Liver (tissue), 8 donors: ENCODE measurements at regions not wholly inside any gene's neighbourhood (a gene's known extent, or its start where the extent isn't known, plus 50 kb on each side); places are given as distances from the start of the nearest gene placed in this dataset.
A peak's percentile ranks its signal among the peaks of the same experiment; 100 is the strongest.

Experiments
- DNase-seq: peaks from one replicate; pipeline ENCODE4 v3.0.0-alpha.2; 2017; ENCODE audit warnings: low spot score
- H3K27ac ChIP-seq, 2 donors: one replicate each; pipeline ENCODE4 v1.7.0; 2013; ENCODE audit warnings: inconsistent platforms in 2 of 2, low read length in 2 of 2, control low read depth in 1 of 2, low read depth in 1 of 2, mild to moderate bottlenecking in 1 of 2
- H3K27me3 ChIP-seq, 4 donors: one replicate each; pipeline versions ENCODE4 v1.6.1 to v1.7.0; 2013; ENCODE audit warnings: low read length in 3 of 4, inconsistent platforms in 1 of 4, mild to moderate bottlenecking in 1 of 4, moderate library complexity in 1 of 4; ENCODE audit not compliant: control insufficient read depth in 4 of 4, insufficient read depth in 4 of 4
- H3K36me3 ChIP-seq, 4 donors: one replicate each; pipeline versions ENCODE4 v1.6.1 to v1.7.0; 2013; ENCODE audit warnings: low read length in 3 of 4, mild to moderate bottlenecking in 3 of 4, low read depth in 1 of 4, moderate library complexity in 1 of 4; ENCODE audit not compliant: control insufficient read depth in 4 of 4, insufficient read depth in 3 of 4
- H3K4me1 ChIP-seq, 4 donors: one replicate each; pipeline versions ENCODE4 v1.6.1 to v1.7.0; 2013; ENCODE audit warnings: low read length in 3 of 4, mild to moderate bottlenecking in 3 of 4, moderate library complexity in 1 of 4; ENCODE audit not compliant: control insufficient read depth in 4 of 4, insufficient read depth in 4 of 4
- H3K4me3 ChIP-seq, 3 donors: one replicate each; pipeline versions ENCODE4 v1.6.1 to v1.7.0; 2013; ENCODE audit warnings: low read length in 3 of 3, control low read depth in 1 of 3, low read depth in 1 of 3, mild to moderate bottlenecking in 1 of 3
- H3K9ac ChIP-seq, 2 donors: one replicate each; pipeline ENCODE4 v1.7.0; 2013; ENCODE audit warnings: low read length in 2 of 2, mild to moderate bottlenecking in 2 of 2, moderate library complexity in 2 of 2, control low read depth in 1 of 2, low read depth in 1 of 2
- H3K9me3 ChIP-seq, 4 donors: one replicate each; pipeline versions ENCODE4 v1.6.1 to v1.7.0; 2013; ENCODE audit warnings: low read length in 3 of 4; ENCODE audit not compliant: control insufficient read depth in 4 of 4
- EGR1 ChIP-seq, 2 donors: IDR thresholded peaks; 2 replicates each; pipeline ENCODE4 v1.6.1; 2016 to 2018; ENCODE audit warnings: antibody characterized with exemption in 2 of 2, low read depth in 2 of 2
- FOXA1 ChIP-seq: IDR thresholded peaks from 2 replicates; pipeline ENCODE4 v1.6.1; 2016; ENCODE audit warnings: antibody characterized with exemption
- FOXA2 ChIP-seq: IDR thresholded peaks from 2 replicates; pipeline ENCODE4 v1.6.1; 2016; ENCODE audit warnings: antibody characterized with exemption
- GABPA ChIP-seq, 2 donors: IDR thresholded peaks in 1 of 2; conservative IDR thresholded peaks in 1 of 2; 2 replicates each; pipeline ENCODE4 v1.6.1; 2016; ENCODE audit warnings: antibody characterized with exemption in 2 of 2, mild to moderate bottlenecking in 1 of 2, moderate library complexity in 1 of 2
- HNF4A ChIP-seq, 2 donors: conservative IDR thresholded peaks; 2 replicates each; pipeline ENCODE4 v1.6.1; 2016; ENCODE audit warnings: antibody characterized with exemption in 2 of 2, mild to moderate bottlenecking in 2 of 2
- HNF4G ChIP-seq: IDR thresholded peaks from 2 replicates; pipeline ENCODE4 v1.6.1; 2016; ENCODE audit warnings: antibody characterized with exemption
- JUND ChIP-seq, 2 donors: IDR thresholded peaks; 2 replicates each; pipeline ENCODE4 v1.6.1; 2016; ENCODE audit warnings: antibody characterized with exemption in 2 of 2
- RAD21 ChIP-seq, 2 donors: IDR thresholded peaks; 2 replicates each; pipeline ENCODE4 v1.6.1; 2016; ENCODE audit warnings: antibody characterized with exemption in 2 of 2, mild to moderate bottlenecking in 2 of 2
- RXRA ChIP-seq, 2 donors: IDR thresholded peaks; 2 replicates each; pipeline ENCODE4 v1.6.1; 2017 to 2018; ENCODE audit warnings: antibody characterized with exemption in 2 of 2, mild to moderate bottlenecking in 1 of 2
- SP1 ChIP-seq: IDR thresholded peaks from 2 replicates; pipeline ENCODE4 v1.6.1; 2018; ENCODE audit warnings: antibody characterized with exemption, mild to moderate bottlenecking
- TAF1 ChIP-seq: conservative IDR thresholded peaks from 2 replicates; pipeline ENCODE4 v1.6.1; 2016; ENCODE audit warnings: antibody characterized with exemption, mild to moderate bottlenecking
- YY1 ChIP-seq: IDR thresholded peaks from 2 replicates; pipeline ENCODE4 v1.6.1; 2016; ENCODE audit warnings: antibody characterized with exemption, mild to moderate bottlenecking
- WGBS: extraction: QIAGEN DNeasy Blood & Tissue Kit; methylation state at CpG from one replicate; pipeline ENCODE4 v1.1.7; 2013; 5-methylcytosine and 5-hydroxymethylcytosine counted together
- TF ChIP-seq, protein P1 (sequence below): fragments of 150-350 bp; IDR thresholded peaks from 2 replicates; pipeline ENCODE4 v1.5.1; 2017; ENCODE audit warnings: improper control_type of control experiment, low read depth, low read length; ENCODE audit not compliant: missing input control
- TF ChIP-seq, protein P2 (sequence below): IDR thresholded peaks from 2 replicates; pipeline ENCODE4 v1.6.1; 2016; ENCODE audit warnings: antibody characterized with exemption
- TF ChIP-seq, protein P3 (sequence below): IDR thresholded peaks from 2 replicates; pipeline ENCODE4 v1.6.1; 2016; ENCODE audit warnings: antibody characterized with exemption, mild to moderate bottlenecking
- donor health status: healthy.
- donor health status: healthy.
- donor health status: healthy.
- donor health status: healthy.
- donor health status: healthy.

DNA sequence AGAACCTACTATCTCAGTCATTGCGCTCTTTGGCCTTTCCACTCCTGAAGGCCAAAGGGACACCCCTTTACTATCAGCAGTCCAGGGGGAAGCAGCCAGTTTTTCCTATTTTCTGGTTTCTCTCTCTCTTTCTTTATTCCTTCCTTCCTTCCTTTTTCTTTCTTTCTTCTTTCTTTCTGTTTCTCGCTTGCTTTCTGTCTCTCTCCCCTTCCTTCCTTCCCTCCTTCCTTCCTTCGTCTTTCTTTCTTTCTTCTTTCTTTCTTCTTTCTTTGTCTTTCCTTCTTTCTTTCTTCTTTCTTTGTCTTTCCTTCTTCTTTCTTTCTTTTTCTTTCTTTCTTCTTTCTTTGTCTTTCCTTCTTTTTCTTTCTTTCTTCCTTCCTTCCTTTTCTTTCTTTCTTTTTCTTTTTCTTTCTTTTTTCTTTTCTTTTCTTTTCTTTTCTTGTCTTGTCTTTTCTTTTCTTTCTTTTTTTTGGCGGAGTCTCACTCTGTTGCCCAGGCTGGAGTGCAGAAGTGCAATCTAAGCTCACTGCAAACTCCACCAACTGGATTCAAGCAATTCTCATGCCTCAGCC is 64.9 kb upstream of the OTX2 start:
- Histone ChIP-seq H3K27ac (no peak overlapping the region), H3K27me3 (no peaks in the 10 kb centered on the region), H3K9me3 (no peaks in the 10 kb centered on the region), H3K4me1 (no peaks in the 10 kb centered on the region), H3K36me3 (no peaks in the 10 kb centered on the region), H3K9ac (no peak overlapping the region), H3K4me3 (no peak overlapping the region)
- TF ChIP-seq GABPA (IDR thresholded peaks at IDR 0.05 in 1 of 2, conservative IDR thresholded peaks at IDR 0.05 in 1 of 2) = no peak
- TF ChIP-seq SP1 = no peak
- TF ChIP-seq YY1 = no peak
- TF ChIP-seq, protein P1, sequence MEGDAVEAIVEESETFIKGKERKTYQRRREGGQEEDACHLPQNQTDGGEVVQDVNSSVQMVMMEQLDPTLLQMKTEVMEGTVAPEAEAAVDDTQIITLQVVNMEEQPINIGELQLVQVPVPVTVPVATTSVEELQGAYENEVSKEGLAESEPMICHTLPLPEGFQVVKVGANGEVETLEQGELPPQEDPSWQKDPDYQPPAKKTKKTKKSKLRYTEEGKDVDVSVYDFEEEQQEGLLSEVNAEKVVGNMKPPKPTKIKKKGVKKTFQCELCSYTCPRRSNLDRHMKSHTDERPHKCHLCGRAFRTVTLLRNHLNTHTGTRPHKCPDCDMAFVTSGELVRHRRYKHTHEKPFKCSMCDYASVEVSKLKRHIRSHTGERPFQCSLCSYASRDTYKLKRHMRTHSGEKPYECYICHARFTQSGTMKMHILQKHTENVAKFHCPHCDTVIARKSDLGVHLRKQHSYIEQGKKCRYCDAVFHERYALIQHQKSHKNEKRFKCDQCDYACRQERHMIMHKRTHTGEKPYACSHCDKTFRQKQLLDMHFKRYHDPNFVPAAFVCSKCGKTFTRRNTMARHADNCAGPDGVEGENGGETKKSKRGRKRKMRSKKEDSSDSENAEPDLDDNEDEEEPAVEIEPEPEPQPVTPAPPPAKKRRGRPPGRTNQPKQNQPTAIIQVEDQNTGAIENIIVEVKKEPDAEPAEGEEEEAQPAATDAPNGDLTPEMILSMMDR = no peak
- TF ChIP-seq FOXA1 = no peak
- no peak for TF ChIP-seq JUND (IDR thresholded peaks at IDR 0.05)
- no peak for TF ChIP-seq TAF1
- TF ChIP-seq, protein P2, sequence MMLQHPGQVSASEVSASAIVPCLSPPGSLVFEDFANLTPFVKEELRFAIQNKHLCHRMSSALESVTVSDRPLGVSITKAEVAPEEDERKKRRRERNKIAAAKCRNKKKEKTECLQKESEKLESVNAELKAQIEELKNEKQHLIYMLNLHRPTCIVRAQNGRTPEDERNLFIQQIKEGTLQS = no peak
- TF ChIP-seq EGR1 (IDR thresholded peaks at IDR 0.05; ENCODE audit: low read depth in 2 of 2) = no peak
- no peak for TF ChIP-seq HNF4A (conservative IDR thresholded peaks at IDR 0.05)
- DNase-seq = no peak
- whole genome bisulfite sequencing = 85% methylated on average over 4 of the region's 4 CpGs

DNA sequence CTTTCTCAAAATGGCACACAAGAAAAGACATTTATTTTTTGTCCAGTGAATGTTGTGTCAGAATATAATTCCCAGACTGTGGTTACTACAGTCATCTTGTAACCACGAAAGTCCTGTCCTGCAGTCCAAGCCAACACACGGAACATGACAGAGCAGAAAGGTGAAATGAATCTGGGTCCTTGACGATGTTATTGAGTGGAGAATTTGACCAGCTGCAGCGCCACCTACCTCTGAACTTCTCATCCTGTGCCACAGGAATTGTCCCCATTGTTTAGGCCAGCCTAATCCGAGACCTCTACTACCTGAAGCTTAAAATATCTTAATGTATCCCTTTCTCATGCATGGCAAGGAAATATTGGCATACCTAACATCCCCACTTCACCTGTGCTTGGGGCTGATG is 64.1 kb upstream of the OTX2 start:
- H3K4me1 ChIP-seq = no peaks in the 10 kb centered on the region
- H3K27me3 ChIP-seq = no peaks in the 10 kb centered on the region
- DNase-seq = no peak
- no peak overlapping the region for H3K9ac ChIP-seq
- no peaks in the 10 kb centered on the region for H3K36me3 ChIP-seq
- WGBS = 27% methylated on average over 5 of the region's 5 CpGs
- no peak overlapping the region for H3K27ac ChIP-seq
- H3K4me3 ChIP-seq = no peak overlapping the region
- TF ChIP-seq RAD21 (IDR thresholded peaks at IDR 0.05) (peak; percentile 41 to 69), JUND (IDR thresholded peaks at IDR 0.05) (no peak)
- TF ChIP-seq, protein P1 = peak; percentile 31
- H3K9me3 ChIP-seq = no peaks in the 10 kb centered on the region

DNA sequence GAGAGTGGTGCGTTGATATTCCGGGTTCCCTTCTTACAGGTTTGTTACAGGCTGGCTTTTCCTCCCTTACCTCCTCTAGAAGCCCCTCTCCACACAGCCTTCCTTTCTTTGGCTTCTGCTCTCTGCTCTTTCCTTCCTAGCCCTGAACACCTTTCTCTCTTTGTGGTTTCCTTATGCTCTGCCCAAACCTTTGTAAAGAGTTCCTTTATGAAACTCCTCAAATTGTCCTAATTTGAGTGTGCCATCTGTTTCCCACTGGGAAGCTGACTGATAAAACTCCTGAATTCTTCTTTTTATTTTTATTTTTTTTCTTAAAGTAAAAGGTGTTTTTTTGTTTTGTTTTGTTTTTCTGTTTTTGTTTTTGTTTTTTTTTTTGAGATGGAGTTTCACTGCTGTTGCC is 60.1 kb upstream of the OTX2 start:
- Histone ChIP-seq H3K9me3 (no peaks in the 10 kb centered on the region), H3K27me3 (peaks cover 0 to 3% (median 0%) of the 10 kb centered on the region in 4 donors), H3K9ac (no peak overlapping the region), H3K4me1 (no peaks in the 10 kb centered on the region), H3K4me3 (no peak overlapping the region), H3K27ac (no peak overlapping the region), H3K36me3 (no peaks in the 10 kb centered on the region)
- DNase-seq = no peak
- WGBS = 91% methylated on average over 2 of the region's 2 CpGs
- TF ChIP-seq, protein P1 = no peak
- TF ChIP-seq, protein P2 = no peak
- no peak for TF ChIP-seq RXRA (IDR thresholded peaks at IDR 0.05)
- TF ChIP-seq RAD21 (IDR thresholded peaks at IDR 0.05) = no peak
- TF ChIP-seq, protein P3, sequence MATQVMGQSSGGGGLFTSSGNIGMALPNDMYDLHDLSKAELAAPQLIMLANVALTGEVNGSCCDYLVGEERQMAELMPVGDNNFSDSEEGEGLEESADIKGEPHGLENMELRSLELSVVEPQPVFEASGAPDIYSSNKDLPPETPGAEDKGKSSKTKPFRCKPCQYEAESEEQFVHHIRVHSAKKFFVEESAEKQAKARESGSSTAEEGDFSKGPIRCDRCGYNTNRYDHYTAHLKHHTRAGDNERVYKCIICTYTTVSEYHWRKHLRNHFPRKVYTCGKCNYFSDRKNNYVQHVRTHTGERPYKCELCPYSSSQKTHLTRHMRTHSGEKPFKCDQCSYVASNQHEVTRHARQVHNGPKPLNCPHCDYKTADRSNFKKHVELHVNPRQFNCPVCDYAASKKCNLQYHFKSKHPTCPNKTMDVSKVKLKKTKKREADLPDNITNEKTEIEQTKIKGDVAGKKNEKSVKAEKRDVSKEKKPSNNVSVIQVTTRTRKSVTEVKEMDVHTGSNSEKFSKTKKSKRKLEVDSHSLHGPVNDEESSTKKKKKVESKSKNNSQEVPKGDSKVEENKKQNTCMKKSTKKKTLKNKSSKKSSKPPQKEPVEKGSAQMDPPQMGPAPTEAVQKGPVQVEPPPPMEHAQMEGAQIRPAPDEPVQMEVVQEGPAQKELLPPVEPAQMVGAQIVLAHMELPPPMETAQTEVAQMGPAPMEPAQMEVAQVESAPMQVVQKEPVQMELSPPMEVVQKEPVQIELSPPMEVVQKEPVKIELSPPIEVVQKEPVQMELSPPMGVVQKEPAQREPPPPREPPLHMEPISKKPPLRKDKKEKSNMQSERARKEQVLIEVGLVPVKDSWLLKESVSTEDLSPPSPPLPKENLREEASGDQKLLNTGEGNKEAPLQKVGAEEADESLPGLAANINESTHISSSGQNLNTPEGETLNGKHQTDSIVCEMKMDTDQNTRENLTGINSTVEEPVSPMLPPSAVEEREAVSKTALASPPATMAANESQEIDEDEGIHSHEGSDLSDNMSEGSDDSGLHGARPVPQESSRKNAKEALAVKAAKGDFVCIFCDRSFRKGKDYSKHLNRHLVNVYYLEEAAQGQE = no peak
- TF ChIP-seq FOXA1 = no peak
- TF ChIP-seq YY1 = no peak
- TF ChIP-seq JUND (IDR thresholded peaks at IDR 0.05) = no peak
- TF ChIP-seq HNF4G = no peak
- no peak for TF ChIP-seq EGR1 (IDR thresholded peaks at IDR 0.05; ENCODE audit: low read depth in 2 of 2)
- TF ChIP-seq FOXA2 = no peak
